T-helper 2 cell treated with Interferon-gamma antibody and Interleukin-4, amounts not matched to agents 5 μg/mL and 100 μg/mL, for 36 hours (primary cell): ENCODE measurements at regions not wholly inside any gene's neighbourhood (a gene's known extent, or its start where the extent isn't known, plus 50 kb on each side); places are given as distances from the start of the nearest gene placed in this dataset.
"Not testable (repeated sequence)": the region's sequence is repeated elsewhere in the genome, so short reads cannot be mapped to it uniquely, and the experiment has no call there.

Source experiments
- DNase-seq: peaks from one replicate; pipeline ENCODE4 v3.0.0; 2021; ENCODE audit warnings: low spot score
- H3K27ac Mint-ChIP-seq: one replicate; pipeline ENCODE4 v1.8.0; 2021; ENCODE audit warnings: mild to moderate bottlenecking, mixed read lengths
- H3K27me3 Mint-ChIP-seq: one replicate; pipeline ENCODE4 v1.8.0; 2021; ENCODE audit warnings: low read depth, mixed read lengths
- H3K36me3 Mint-ChIP-seq: one replicate; pipeline ENCODE4 v1.8.0; 2021; ENCODE audit warnings: low read depth, mixed read lengths
- H3K4me1 Mint-ChIP-seq: one replicate; pipeline ENCODE4 v1.8.0; 2021; ENCODE audit warnings: low read depth, mixed read lengths
- H3K4me3 Mint-ChIP-seq: one replicate; pipeline ENCODE4 v1.8.0; 2022; ENCODE audit warnings: mild to moderate bottlenecking, moderate library complexity, mixed read lengths
- H3K9me3 Mint-ChIP-seq: one replicate; pipeline ENCODE4 v1.8.0; 2021; ENCODE audit warnings: mixed read lengths

DNA sequence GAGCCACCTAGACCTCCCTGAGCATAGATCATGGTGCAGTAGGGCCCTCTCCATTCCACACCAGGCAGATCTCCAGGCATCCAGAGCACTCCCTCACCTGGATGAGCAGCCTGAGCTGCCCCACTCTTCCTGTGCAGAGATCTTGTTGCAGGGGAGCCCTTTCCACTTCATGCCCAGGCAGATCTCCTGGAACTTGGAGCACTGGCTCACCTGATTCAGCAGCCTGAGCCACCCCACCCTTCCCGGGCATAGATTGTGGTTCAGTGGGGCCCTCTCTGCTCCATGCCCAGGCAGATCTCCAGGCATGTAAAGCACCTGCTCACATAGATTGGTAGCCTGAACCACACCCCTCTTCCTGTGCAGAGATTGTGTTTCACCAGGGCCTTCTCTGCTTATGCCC, 78.0 kb downstream of the SEC16B start:
- no peaks in the 10 kb centered on the region for H3K4me1 Mint-ChIP-seq
- DNase-seq, result no peak
- H3K36me3 Mint-ChIP-seq, result no peaks in the 10 kb centered on the region
- no peak overlapping the region for H3K27ac Mint-ChIP-seq
- no peak overlapping the region for H3K4me3 Mint-ChIP-seq
- H3K27me3 Mint-ChIP-seq, result no peaks in the 10 kb centered on the region
- H3K9me3 Mint-ChIP-seq, result peaks cover 3% of the 10 kb centered on the region

DNA sequence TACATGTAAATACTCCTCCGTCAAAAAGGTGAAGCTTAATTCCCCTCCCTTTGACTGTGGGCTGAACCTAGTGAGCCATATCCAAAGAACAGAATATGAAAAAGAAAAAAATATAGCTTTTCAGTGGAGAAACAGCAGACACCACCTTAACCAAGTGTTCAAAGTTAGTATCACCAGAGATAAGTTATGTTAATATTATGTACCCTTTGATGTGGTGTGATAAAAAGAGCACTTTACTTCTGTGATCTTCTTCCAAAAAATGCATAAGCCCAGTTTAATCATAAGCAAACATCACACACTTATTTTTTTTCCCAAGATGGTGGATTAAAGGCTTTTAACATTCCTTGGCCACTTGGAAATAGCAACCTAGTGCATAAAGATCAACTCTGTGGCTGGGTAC, 79.4 kb downstream of the SEC16B start:
- Mint-ChIP-seq H3K4me1 (no peaks in the 10 kb centered on the region), H3K27me3 (no peaks in the 10 kb centered on the region), H3K9me3 (peaks cover 3% of the 10 kb centered on the region), H3K4me3 (no peak overlapping the region), H3K27ac (no peak overlapping the region), H3K36me3 (no peaks in the 10 kb centered on the region)
- DNase-seq, result no peak

DNA sequence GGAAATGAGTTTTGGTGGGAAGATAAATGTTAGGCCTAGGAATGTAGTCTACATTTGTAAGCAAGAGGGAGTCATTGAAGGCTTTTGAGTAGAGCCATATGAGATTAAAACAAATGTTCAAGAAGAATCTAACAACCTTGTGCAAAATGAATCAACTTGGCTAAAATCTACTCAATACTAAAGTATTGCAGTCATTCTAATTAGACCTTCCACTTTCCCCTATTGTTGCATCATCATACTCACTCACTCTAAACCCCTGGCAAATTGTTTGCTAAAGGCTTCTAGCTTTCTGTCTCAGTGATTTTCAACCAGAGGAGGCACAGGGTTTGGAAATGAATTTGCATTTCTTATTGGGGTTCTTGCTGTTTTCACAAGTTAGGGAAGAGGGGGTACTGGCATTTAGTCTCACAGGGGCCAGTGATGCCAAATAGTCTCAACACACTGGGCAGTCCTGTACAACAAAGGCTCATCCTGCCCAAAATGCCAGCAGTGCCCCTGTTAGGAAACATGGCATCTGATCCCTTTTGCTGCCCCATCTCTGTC, 85.3 kb downstream of the SEC16B start:
- no peak for DNase-seq
- H3K27ac Mint-ChIP-seq, result no peak overlapping the region
- no peaks in the 10 kb centered on the region for H3K36me3 Mint-ChIP-seq
- no peaks in the 10 kb centered on the region for H3K4me1 Mint-ChIP-seq
- no peak overlapping the region for H3K4me3 Mint-ChIP-seq
- H3K9me3 Mint-ChIP-seq, result no peaks in the 10 kb centered on the region
- H3K27me3 Mint-ChIP-seq, result no peaks in the 10 kb centered on the region

DNA sequence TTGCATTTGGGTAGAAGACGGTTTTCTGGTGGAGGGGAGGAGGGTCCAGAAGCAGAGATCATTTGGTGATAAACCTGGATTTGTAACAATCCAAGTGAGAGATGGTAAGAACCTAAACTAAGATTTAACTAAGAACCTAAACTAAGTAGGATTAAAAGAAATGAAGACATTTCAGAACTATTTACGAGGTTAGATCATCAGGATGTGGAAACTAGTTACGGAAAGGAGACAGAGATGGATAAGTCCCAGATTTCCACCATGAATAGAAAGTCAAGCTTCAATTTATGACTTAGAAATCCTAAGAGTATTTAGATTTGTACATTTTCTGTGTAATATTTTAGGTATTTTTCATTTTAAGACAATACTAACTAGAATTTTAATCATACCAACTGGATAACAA, 86.3 kb downstream of the SEC16B start:
- H3K27me3 Mint-ChIP-seq, result no peaks in the 10 kb centered on the region
- no peak overlapping the region for H3K27ac Mint-ChIP-seq
- H3K4me3 Mint-ChIP-seq, result no peak overlapping the region
- no peaks in the 10 kb centered on the region for H3K4me1 Mint-ChIP-seq
- no peak for DNase-seq
- H3K36me3 Mint-ChIP-seq, result no peaks in the 10 kb centered on the region
- H3K9me3 Mint-ChIP-seq, result no peaks in the 10 kb centered on the region

DNA sequence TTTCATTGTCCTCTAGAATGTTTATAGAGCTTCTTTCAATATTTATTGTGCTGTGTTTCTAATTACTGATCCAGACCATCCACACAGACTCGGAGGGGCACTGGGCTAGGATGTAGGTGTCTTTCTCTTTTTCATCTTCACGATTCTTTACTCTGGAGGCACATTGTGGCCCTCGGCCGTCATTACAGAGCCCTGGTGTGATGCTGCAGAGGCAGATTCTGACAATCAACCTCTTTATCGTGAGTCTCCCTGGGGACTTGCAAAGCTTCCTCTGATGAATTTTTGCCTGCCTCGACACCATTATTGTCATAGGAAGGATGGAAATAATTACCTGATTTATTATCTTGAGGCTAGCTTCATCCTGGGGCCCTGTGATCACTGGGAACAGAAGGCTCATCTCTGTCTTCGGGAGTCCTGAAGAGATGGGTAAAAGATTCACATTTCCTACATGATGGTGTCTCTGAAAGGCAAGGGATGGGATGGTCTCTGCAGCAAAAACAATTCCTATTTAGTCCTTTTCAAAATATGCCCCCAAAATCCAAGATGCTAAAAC, 89.4 kb downstream of the SEC16B start:
- Mint-ChIP-seq H3K9me3 (no peaks in the 10 kb centered on the region), H3K27ac (no peak overlapping the region), H3K27me3 (no peaks in the 10 kb centered on the region), H3K4me3 (no peak overlapping the region), H3K36me3 (no peaks in the 10 kb centered on the region), H3K4me1 (no peaks in the 10 kb centered on the region)
- no peak for DNase-seq

DNA sequence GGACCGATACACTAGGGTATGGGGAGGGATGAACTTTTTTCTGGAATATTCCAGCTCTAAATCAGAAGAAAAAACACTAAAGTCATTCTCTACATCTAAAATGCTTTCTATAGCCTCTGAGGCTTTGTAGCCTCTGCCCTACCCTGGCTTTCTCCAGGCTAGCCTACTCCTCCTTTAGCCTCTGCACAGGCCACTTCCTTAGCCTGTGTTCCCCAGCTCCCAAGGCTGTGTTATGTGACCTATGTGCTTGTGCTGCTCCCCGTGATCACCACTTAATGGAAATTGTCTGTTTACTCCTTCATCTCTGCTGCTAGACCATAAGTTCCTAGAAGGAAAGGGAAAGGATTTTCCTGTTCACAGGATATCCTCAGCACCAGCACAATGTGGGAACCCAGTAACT, 92.8 kb downstream of the SEC16B start:
- no peaks in the 10 kb centered on the region for H3K9me3 Mint-ChIP-seq
- no peak overlapping the region for H3K27ac Mint-ChIP-seq
- no peak for DNase-seq
- H3K27me3 Mint-ChIP-seq, result no peaks in the 10 kb centered on the region
- H3K4me1 Mint-ChIP-seq, result no peaks in the 10 kb centered on the region
- H3K36me3 Mint-ChIP-seq, result no peaks in the 10 kb centered on the region
- H3K4me3 Mint-ChIP-seq, result no peak overlapping the region

DNA sequence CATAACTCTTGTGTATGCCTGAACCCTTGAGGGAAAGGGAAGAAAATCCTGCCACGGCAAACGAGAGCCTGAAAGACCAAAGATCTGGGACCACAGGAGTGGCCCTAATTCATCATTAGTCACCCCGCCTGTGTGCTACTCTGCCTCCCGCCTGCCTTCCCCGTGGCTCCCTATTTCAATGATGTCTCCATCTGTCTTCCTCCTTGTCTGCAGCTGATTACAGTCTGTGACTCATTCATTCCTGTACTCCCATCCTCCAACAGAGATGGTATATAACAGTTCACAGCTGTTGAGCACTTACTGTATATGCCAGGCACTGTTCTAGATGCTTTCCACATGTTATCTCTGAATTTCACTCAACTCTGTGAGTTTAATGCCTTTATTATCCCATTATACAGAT, 96.6 kb downstream of the SEC16B start:
- H3K36me3 Mint-ChIP-seq, result no peaks in the 10 kb centered on the region
- no peak overlapping the region for H3K4me3 Mint-ChIP-seq
- H3K9me3 Mint-ChIP-seq, result no peaks in the 10 kb centered on the region
- no peaks in the 10 kb centered on the region for H3K27me3 Mint-ChIP-seq
- H3K27ac Mint-ChIP-seq, result no peak overlapping the region
- no peak for DNase-seq
- H3K4me1 Mint-ChIP-seq, result no peaks in the 10 kb centered on the region

DNA sequence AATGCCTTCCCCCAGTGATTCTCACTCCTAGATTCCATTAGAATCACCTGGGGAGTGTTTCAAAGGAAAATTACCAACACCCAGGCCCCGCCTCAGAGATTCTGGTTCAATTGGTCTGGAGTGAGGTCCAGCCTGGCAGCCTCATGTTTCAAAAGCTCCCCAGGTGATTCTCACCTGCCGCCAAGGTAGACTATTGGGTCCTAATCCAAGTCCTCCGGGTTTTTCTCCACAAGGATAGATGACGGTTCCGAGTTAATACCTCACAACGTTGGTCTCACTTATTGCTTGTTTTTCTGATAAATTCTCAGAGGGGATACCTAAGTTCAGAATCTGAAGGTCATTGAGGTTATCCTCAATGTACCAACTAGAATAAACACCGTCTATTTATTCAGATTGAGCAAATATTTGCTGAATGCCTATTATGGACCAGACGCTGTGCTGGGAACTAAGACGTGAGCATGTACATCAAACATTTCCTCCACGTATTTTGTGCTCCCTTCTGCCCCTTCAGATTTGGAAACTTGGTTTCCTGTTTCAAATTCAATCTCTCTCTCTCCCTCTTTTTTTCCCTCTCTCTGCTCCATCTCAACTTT, 97.5 kb downstream of the SEC16B start:
- H3K36me3 Mint-ChIP-seq, result no peaks in the 10 kb centered on the region
- H3K4me3 Mint-ChIP-seq, result no peak overlapping the region
- no peak for DNase-seq
- no peaks in the 10 kb centered on the region for H3K4me1 Mint-ChIP-seq
- H3K27me3 Mint-ChIP-seq, result no peaks in the 10 kb centered on the region
- no peaks in the 10 kb centered on the region for H3K9me3 Mint-ChIP-seq
- no peak overlapping the region for H3K27ac Mint-ChIP-seq

DNA sequence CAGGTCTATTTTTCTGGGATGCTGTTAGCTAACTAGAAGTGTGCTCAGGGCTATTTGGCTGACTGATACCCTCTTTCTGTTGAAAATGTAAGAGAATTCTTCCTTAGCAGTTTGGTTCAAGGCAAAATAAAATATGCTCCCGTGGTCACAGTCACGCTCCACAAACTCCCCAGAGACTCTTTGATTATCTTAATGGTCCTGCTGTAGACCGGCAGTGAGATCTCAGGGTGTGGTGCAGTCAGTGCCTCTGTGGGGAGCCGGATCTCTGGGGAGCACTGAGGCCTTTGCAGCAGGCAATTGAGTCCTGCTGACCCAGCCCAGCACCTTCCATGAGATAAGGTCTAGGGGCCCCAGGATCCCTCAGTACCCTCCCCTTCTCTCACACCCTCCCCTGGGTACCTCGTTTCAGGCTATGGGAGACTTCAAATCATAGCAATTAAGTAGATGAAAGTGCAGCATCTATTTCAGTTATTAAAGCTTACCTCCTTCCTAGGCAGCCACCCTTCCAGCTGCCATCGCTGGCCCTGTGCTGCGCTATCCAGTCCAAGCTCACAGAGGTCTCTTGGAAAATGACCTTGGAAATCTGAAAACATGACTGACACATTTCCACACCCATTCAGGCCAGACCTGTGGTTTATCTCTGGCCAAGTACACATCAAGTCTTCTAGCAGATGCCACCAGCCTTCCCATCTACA, 98.1 kb downstream of the SEC16B start:
- no peak overlapping the region for H3K27ac Mint-ChIP-seq
- H3K4me1 Mint-ChIP-seq, result no peaks in the 10 kb centered on the region
- no peak for DNase-seq
- H3K36me3 Mint-ChIP-seq, result no peaks in the 10 kb centered on the region
- no peaks in the 10 kb centered on the region for H3K9me3 Mint-ChIP-seq
- no peak overlapping the region for H3K4me3 Mint-ChIP-seq
- no peaks in the 10 kb centered on the region for H3K27me3 Mint-ChIP-seq

DNA sequence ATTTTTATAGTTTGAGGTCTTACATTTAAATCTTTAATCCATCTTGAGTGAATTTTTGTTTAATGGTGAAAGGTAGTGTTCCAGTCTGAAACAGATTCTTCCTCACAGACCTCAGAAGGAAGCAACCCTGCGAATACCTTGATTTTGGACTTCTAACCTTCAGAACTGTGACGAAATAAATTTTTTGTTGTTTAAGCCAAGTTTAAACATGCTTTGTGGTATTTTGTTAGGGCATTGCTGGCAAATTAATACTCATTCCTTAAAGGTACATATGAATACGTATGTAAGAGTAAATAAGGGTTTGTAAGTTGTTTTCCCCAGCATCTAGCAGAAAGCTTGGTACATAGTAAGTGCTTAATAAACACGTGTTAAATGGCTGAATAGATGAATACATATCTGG, 100.3 kb downstream of the SEC16B start:
- no peaks in the 10 kb centered on the region for H3K4me1 Mint-ChIP-seq
- no peaks in the 10 kb centered on the region for H3K36me3 Mint-ChIP-seq
- no peaks in the 10 kb centered on the region for H3K27me3 Mint-ChIP-seq
- H3K27ac Mint-ChIP-seq, result no peak overlapping the region
- DNase-seq, result no peak
- H3K4me3 Mint-ChIP-seq, result no peak overlapping the region
- no peaks in the 10 kb centered on the region for H3K9me3 Mint-ChIP-seq

DNA sequence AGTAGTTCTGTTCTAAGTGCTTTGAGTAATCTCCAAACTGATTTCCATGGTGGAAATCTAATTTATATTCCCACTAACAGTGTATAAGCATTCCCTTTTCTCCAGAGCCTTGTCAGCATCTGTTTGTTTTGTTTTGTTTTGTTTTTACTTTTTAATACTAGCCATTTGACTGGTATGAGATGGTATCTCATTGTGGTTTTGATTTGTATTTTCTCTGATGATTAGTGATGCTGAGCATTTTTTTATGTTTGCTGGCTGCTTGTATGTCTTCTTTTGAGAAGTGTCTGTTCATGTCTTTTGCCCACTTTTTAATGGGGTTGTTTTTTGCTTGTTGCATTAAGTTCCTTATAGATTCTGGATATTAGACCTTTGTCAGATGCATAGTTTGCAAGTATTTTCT, 100.8 kb downstream of the SEC16B start:
- not testable (repeated sequence) for H3K36me3 Mint-ChIP-seq, DNase-seq, H3K4me1 Mint-ChIP-seq, H3K27ac Mint-ChIP-seq, H3K9me3 Mint-ChIP-seq, H3K4me3 Mint-ChIP-seq, H3K27me3 Mint-ChIP-seq

DNA sequence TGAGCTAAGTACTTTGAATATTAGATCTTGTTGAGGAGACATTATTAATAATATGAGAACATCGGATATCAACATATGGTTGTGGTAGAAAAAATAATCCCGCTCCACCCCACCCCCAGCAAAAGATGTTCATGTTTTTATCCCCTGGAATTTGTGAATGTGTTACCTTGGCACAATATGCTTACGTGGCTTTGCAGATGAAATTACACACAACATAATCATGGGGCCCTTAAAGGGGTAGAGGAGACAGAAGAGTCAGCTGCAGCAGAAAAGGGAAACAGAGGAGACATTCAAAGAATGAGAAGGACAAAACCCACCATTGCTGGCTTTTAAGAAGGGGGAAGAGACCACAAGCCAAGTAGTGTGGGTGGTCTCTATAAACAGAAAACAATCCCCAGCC, 104.1 kb downstream of the SEC16B start:
- Mint-ChIP-seq H3K4me1 (no peaks in the 10 kb centered on the region), H3K27me3 (no peaks in the 10 kb centered on the region), H3K9me3 (no peaks in the 10 kb centered on the region), H3K4me3 (no peak overlapping the region), H3K27ac (no peak overlapping the region), H3K36me3 (no peaks in the 10 kb centered on the region)
- DNase-seq, result no peak

DNA sequence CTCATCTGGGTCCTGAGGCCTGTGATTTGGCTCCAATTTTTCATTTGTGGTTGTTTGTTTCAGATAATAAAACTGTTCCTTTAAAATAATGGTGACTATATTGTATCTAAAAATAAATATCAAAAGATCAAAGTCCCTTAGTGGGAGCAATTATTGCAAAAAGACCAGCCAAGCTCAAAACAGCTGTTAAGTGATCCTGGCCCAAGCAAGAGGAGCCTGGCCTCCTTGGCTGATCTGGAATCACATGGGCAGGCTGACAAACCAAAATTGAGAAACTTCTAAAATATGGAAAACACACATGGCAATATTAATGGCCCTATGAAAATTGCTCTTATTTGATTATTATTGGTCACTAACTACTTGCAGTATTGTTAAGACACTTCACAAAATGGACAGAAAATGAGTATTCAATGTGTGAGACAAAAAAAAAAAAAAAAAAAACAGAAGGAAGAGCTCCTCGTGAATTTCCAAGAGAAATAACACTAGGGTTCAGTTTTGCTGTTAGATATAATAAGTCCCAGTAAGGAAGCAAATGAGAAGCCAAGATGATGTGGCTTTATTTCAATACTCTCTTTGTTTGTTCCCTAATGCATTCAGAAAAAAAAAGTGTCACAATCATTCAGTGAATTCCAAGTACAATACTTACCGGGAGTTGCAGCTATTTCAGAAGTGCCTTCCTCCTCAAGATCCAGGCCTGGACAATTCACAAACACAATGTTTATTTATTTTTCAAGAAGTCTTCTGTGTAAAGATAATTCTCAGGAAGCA, 105.1 kb downstream of the SEC16B start:
- no peaks in the 10 kb centered on the region for H3K4me1 Mint-ChIP-seq
- H3K4me3 Mint-ChIP-seq, result no peak overlapping the region
- no peak for DNase-seq
- no peaks in the 10 kb centered on the region for H3K9me3 Mint-ChIP-seq
- H3K27ac Mint-ChIP-seq, result no peak overlapping the region
- no peaks in the 10 kb centered on the region for H3K27me3 Mint-ChIP-seq
- H3K36me3 Mint-ChIP-seq, result no peaks in the 10 kb centered on the region

DNA sequence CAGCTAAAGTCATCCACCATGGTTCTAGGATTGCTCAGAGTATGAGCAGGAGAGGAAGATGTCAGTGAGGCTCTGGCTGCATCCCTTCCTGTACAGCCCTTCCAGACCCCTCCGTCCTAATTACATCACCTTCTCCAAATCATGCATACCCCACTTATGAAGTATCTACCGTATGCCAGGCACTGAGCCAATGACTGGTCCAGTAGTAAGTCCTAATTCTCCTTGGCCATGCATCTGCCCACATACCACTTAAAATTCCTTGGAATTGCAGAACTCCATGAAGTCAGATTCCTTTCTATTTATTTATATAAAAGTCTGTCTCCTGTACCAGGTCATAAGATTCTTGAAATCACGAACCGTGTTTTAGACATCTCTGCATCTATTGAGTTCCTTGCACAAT, 106.1 kb downstream of the SEC16B start:
- Mint-ChIP-seq H3K27ac (no peak overlapping the region), H3K36me3 (no peaks in the 10 kb centered on the region), H3K4me3 (no peak overlapping the region), H3K9me3 (no peaks in the 10 kb centered on the region), H3K27me3 (no peaks in the 10 kb centered on the region), H3K4me1 (no peaks in the 10 kb centered on the region)
- no peak for DNase-seq
